Posterior vena cava (tissue), 2 donors: ENCODE measurements at regions not wholly inside any gene's neighbourhood (a gene's known extent, or its start where the extent isn't known, plus 50 kb on each side); places are given as distances from the start of the nearest gene placed in this dataset.

Source experiments
- DNase-seq: peaks from one replicate; pipeline ENCODE4 v3.0.0-alpha.2; 2020; ENCODE audit warnings: low spot score
- intact Hi-C, 2 donors: fragments of 100-400 bp; cut with DNase I; formaldehyde crosslinking; loops; one replicate each; pipeline versions ENCODE4 v1.14.1 to v1.14.2; 2022 to 2023
- donor health status: DM: yes; HTN: yes; CAD: no.
- donor health status: DM: yes; HTN: yes; CAD: no.

GRCh38 chr6:168231393-168231957 is 88.1 kb downstream of the DACT2 start:
- intact Hi-C loops = no loop called here
- DNase-seq = no peak

- DNase-seq = no peak
These were observed 90.2 kb downstream of the DACT2 start for GRCh38 chr6:168229368-168229752.

GRCh38 chr6:168228676-168229367 is 90.8 kb downstream of the DACT2 start:
- no peak for DNase-seq
- intact Hi-C loops = no loop called here

More at GRCh38 chr6:168229368-168229752, 90.2 kb downstream of the DACT2 start:
- intact Hi-C loops = no loop called here

- DNase-seq = no peak
- intact Hi-C loops = no loop called here
These were observed 91.7 kb downstream of the DACT2 start for GRCh38 chr6:168227840-168228239.

GRCh38 chr6:168226902-168227318 is 92.7 kb downstream of the DACT2 start:
- intact Hi-C loops = no loop called here
- no peak for DNase-seq

- intact Hi-C loops = no loop called here
- no peak for DNase-seq
These were observed 93.4 kb downstream of the DACT2 start for GRCh38 chr6:168226061-168226752.

- intact Hi-C loops = no loop called here
- DNase-seq = no peak
These were observed 94.1 kb downstream of the DACT2 start for GRCh38 chr6:168225471-168225911.

- DNase-seq = no peak
- intact Hi-C loops = no loop called here
These were observed 95.8 kb downstream of the DACT2 start for GRCh38 chr6:168223755-168224154.

- intact Hi-C loops = no loop called here
- DNase-seq = no peak
These were observed 96.4 kb downstream of the DACT2 start for GRCh38 chr6:168223150-168223549.

GRCh38 chr6:168222115-168223043 is 97.2 kb downstream of the DACT2 start:
- intact Hi-C loops = no loop called here
- no peak for DNase-seq

GRCh38 chr6:168221497-168222079 is 98.0 kb downstream of the DACT2 start:
- intact Hi-C loops = no loop called here
- DNase-seq = no peak

GRCh38 chr6:168221000-168221399 is 98.6 kb downstream of the DACT2 start:
- intact Hi-C loops = no loop called here
- no peak for DNase-seq

- intact Hi-C loops = no loop called here
- DNase-seq = no peak
These were observed 99.8 kb downstream of the DACT2 start for GRCh38 chr6:168219804-168220203.

- intact Hi-C loops = no loop called here
These were observed 100.6 kb downstream of the DACT2 start for GRCh38 chr6:168218785-168219566.

GRCh38 chr6:168217880-168218537 is 101.6 kb downstream of the DACT2 start:
- no peak for DNase-seq

More at GRCh38 chr6:168218785-168219566, 100.6 kb downstream of the DACT2 start:
- peak; percentile 91 for DNase-seq

GRCh38 chr6:168217216-168217879 is 102.2 kb downstream of the DACT2 start:
- intact Hi-C loops = no loop called here
- DNase-seq = peak; percentile 55

More at GRCh38 chr6:168217880-168218537, 101.6 kb downstream of the DACT2 start:
- intact Hi-C loops = no loop called here

- intact Hi-C loops = no loop called here
- DNase-seq = peak; percentile 81
These were observed 102.8 kb downstream of the DACT2 start for GRCh38 chr6:168216751-168217191.
